ENCODE measurements at regions not wholly inside any gene's neighbourhood (a gene's known extent, or its start where the extent isn't known, plus 50 kb on each side); places are given as distances from the start of the nearest gene placed in this dataset.

DNA sequence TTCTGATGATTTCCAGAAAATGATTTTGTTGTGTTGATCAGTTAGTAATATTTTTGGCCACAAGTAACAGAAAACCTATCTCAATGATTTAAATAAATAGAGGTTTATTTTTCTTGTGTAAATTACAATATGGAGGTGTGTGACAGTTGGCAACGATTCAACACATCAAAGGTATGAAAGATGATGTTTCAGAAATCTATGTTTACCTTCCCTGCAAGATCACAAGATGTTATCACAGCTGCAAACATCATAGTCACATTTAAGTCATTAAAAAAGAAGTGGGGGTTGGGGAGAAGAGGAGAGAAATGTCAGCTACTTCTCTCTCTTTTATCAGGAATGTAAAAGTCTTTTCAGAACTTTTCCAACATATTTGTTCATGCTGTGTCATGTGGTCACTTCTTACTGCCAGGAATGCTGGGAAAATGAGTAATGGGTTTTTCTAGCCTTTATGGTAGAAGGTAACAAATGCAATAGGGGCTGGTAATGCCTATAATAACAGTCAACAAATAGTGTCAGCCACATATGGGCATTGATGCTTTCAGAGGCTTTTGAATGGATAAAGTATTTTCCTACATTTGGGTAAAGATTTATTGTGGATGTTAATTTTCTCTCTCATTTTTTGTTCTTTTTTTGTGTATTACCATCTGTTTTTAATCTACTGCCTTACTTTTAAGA lies 742.7 kb downstream of the TLE1 start:
- TF ChIP-seq CTCF (IDR thresholded peaks at IDR 0.05; ENCODE audit: extremely low read depth in 1 of 2, insufficient read depth in 1 of 2, low read depth in 1 of 2, low read length in 2 of 2): no peak
- TF ChIP-seq EZH2 (IDR thresholded peaks at IDR 0.05; ENCODE audit: borderline replicate concordance, low read depth, low read length, severe bottlenecking): no peak
- TF ChIP-seq JUN (IDR thresholded peaks at IDR 0.05; ENCODE audit: borderline replicate concordance, insufficient read depth, insufficient read length, low read depth): no peak
- no peak for TF ChIP-seq GATA2 (IDR thresholded peaks at IDR 0.05; ENCODE audit: insufficient read depth, insufficient read length, low read depth, low read length)
- no peak for TF ChIP-seq POLR2AphosphoS5 (IDR thresholded peaks at IDR 0.05; ENCODE audit: insufficient read depth, low read depth, low read length)
